Activated T-cell treated with anti-CD3 and anti-CD28 coated beads, Interleukin-2, amount 50 U/mL, for 72 hours (primary cell): ENCODE measurements at regions not wholly inside any gene's neighbourhood (a gene's known extent, or its start where the extent isn't known, plus 50 kb on each side); places are given as distances from the start of the nearest gene placed in this dataset.

Source experiments
- ATAC-seq, 2 donors: fragments of 150-1000 bp; cut with Tn5 transposase; replicated peaks in 1 of 2; 2 replicates each; pipeline ENCODE4 v1.10.0; 2021; ENCODE audit warnings: moderate library complexity in 2 of 2, mild to moderate bottlenecking in 1 of 2
- DNase-seq, 2 donors: peaks; one replicate each; pipeline ENCODE4 v3.0.0; 2021 to 2022; ENCODE audit warnings: mixed read lengths in 1 of 2
- H3K27ac Mint-ChIP-seq: one replicate; pipeline ENCODE4 v1.8.0; 2022; ENCODE audit warnings: mild to moderate bottlenecking, moderate library complexity, mixed read lengths
- H3K27me3 Mint-ChIP-seq: one replicate; pipeline ENCODE4 v1.8.0; 2022; ENCODE audit warnings: low read depth, mixed read lengths
- H3K36me3 Mint-ChIP-seq, 2 donors: one replicate each; pipeline ENCODE4 v1.8.0; 2022; ENCODE audit warnings: mixed read lengths in 2 of 2, mild to moderate bottlenecking in 1 of 2; ENCODE audit not compliant: insufficient read depth in 2 of 2
- H3K4me1 Mint-ChIP-seq: one replicate; pipeline ENCODE4 v1.8.0; 2022; ENCODE audit warnings: low read depth, mixed read lengths
- H3K4me3 Mint-ChIP-seq, 2 donors: one replicate each; pipeline ENCODE4 v1.8.0; 2022; ENCODE audit warnings: mild to moderate bottlenecking in 2 of 2, mixed read lengths in 2 of 2, moderate library complexity in 2 of 2
- H3K9me3 Mint-ChIP-seq, 2 donors: one replicate each; pipeline ENCODE4 v1.8.0; 2022; ENCODE audit warnings: mixed read lengths in 2 of 2

DNA sequence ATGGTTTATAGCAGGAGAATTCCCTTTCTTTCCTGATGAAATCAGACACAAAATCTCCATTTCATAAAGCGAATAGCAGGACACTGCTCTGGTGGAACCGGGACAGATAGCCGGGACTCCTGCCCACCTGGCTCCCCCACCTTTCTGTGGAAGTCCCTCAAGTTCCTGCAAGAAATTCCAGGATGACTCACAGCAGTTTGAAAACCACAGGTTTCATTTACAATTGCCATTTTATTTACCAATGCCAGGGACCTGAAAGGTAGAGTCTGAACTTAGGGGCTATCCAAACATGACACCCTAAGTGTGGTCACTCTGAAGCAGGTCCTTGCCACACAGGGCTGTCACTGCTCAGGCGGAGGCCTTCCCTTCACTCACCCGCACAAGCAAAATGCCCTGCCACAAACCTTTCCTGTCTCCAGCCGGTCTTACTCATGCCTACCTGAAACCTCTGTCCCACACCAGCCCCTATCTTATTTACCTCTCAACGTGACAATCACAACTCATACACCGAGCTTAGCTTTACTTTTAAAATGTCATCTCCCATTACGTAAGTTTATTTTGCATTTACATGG is 63.3 kb upstream of the TAF1L start:
- no peaks in the 10 kb centered on the region for H3K4me1 Mint-ChIP-seq
- H3K36me3 Mint-ChIP-seq = no peaks in the 10 kb centered on the region
- no peak overlapping the region for H3K4me3 Mint-ChIP-seq
- DNase-seq = no peak
- H3K27ac Mint-ChIP-seq = no peak overlapping the region
- no peaks in the 10 kb centered on the region for H3K27me3 Mint-ChIP-seq
- ATAC-seq = no peak
- H3K9me3 Mint-ChIP-seq = no peaks in the 10 kb centered on the region

- Mint-ChIP-seq H3K27me3 (no peaks in the 10 kb centered on the region), H3K4me3 (no peak overlapping the region), H3K36me3 (no peaks in the 10 kb centered on the region), H3K27ac (no peak overlapping the region), H3K9me3 (no peaks in the 10 kb centered on the region), H3K4me1 (no peaks in the 10 kb centered on the region)
- ATAC-seq (no peak), DNase-seq (no peak)
Observed at GRCh38 chr9:32701321-32702022, 66.0 kb upstream of the TAF1L start.

DNA sequence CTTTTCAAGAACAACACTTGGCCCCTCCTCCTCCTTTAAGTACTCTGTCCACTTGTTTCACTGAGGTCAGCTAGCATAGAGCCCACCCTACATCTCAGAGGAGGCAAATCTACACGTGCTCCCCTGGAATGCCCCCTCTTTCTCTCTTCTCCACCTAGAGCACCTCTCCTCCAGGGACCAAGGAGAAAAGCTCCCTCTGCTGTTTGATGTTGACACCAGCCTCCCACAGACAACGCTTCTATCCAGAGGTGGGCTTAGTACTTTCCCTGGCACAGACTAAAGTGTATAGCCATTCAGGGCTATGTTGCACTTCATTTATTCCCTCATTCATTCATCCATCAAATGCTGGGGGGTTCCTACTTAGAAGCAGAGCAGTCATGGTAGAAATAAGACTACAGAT is 68.2 kb upstream of the TAF1L start:
- no peaks in the 10 kb centered on the region for H3K4me1 Mint-ChIP-seq
- no peaks in the 10 kb centered on the region for H3K9me3 Mint-ChIP-seq
- ATAC-seq = no peak

GRCh38 chr9:32704343-32704742 is 68.9 kb upstream of the TAF1L start:
- Mint-ChIP-seq H3K4me3 (no peak overlapping the region), H3K9me3 (no peaks in the 10 kb centered on the region), H3K36me3 (no peaks in the 10 kb centered on the region), H3K27me3 (no peaks in the 10 kb centered on the region), H3K27ac (no peak overlapping the region), H3K4me1 (no peaks in the 10 kb centered on the region)
- DNase-seq = no peak
- ATAC-seq = no peak

More for the DNA sequence above, 68.2 kb upstream of the TAF1L start:
- Mint-ChIP-seq H3K36me3 (no peaks in the 10 kb centered on the region), H3K4me3 (no peak overlapping the region), H3K27me3 (no peaks in the 10 kb centered on the region), H3K27ac (no peak overlapping the region)
- no peak for DNase-seq

GRCh38 chr9:32705059-32705458 is 69.6 kb upstream of the TAF1L start:
- ATAC-seq = no peak

GRCh38 chr9:32706004-32706724 is 70.7 kb upstream of the TAF1L start:
- ATAC-seq (no peak), DNase-seq (no peak)
- Mint-ChIP-seq H3K36me3 (no peaks in the 10 kb centered on the region), H3K27ac (no peak overlapping the region), H3K9me3 (peaks cover 0 to 6% of the 10 kb centered on the region in 2 donors), H3K4me1 (no peaks in the 10 kb centered on the region), H3K4me3 (no peak overlapping the region), H3K27me3 (no peaks in the 10 kb centered on the region)

More at GRCh38 chr9:32705059-32705458, 69.6 kb upstream of the TAF1L start:
- Mint-ChIP-seq H3K9me3 (peaks cover 0 to 3% of the 10 kb centered on the region in 2 donors), H3K4me3 (no peak overlapping the region), H3K4me1 (no peaks in the 10 kb centered on the region), H3K27me3 (no peaks in the 10 kb centered on the region), H3K27ac (no peak overlapping the region), H3K36me3 (no peaks in the 10 kb centered on the region)
- no peak for DNase-seq

DNA sequence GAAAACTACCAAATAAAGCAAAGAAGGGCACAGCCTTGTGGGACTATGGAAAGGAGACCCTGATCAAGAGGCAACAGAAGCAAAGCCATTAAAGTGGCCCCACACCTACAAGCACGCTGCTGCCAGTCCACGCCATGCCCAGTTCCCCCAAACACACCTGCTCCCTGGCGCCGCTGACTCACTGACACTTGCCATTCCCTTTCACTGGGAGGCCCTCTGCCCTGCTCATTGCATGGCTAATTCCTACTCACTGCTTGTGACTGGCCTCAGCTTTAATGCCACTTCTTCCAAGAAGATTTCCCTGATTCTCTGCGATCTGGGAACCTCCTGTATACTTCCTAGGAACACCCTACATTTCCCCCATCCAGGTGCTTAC is 71.2 kb upstream of the TAF1L start:
- no peak overlapping the region for H3K4me3 Mint-ChIP-seq
- no peak for DNase-seq
- no peaks in the 10 kb centered on the region for H3K36me3 Mint-ChIP-seq
- H3K4me1 Mint-ChIP-seq = no peaks in the 10 kb centered on the region
- H3K9me3 Mint-ChIP-seq = peaks cover 0 to 6% of the 10 kb centered on the region in 2 donors
- no peak overlapping the region for H3K27ac Mint-ChIP-seq
- H3K27me3 Mint-ChIP-seq = no peaks in the 10 kb centered on the region
- ATAC-seq = no peak

GRCh38 chr9:32707326-32707725 is 71.9 kb upstream of the TAF1L start:
- Mint-ChIP-seq H3K4me3 (no peak overlapping the region), H3K4me1 (no peaks in the 10 kb centered on the region), H3K9me3 (peaks cover 0 to 6% of the 10 kb centered on the region in 2 donors), H3K27ac (no peak overlapping the region), H3K27me3 (no peaks in the 10 kb centered on the region), H3K36me3 (no peaks in the 10 kb centered on the region)
- DNase-seq (no peak), ATAC-seq (no peak)

- Mint-ChIP-seq H3K36me3 (no peaks in the 10 kb centered on the region), H3K27ac (no peak overlapping the region), H3K27me3 (no peaks in the 10 kb centered on the region), H3K4me1 (no peaks in the 10 kb centered on the region), H3K4me3 (no peak overlapping the region), H3K9me3 (peaks cover 0 to 6% of the 10 kb centered on the region in 2 donors)
- ATAC-seq (no peak), DNase-seq (no peak)
Observed at GRCh38 chr9:32708480-32709150, 73.1 kb upstream of the TAF1L start.

DNA sequence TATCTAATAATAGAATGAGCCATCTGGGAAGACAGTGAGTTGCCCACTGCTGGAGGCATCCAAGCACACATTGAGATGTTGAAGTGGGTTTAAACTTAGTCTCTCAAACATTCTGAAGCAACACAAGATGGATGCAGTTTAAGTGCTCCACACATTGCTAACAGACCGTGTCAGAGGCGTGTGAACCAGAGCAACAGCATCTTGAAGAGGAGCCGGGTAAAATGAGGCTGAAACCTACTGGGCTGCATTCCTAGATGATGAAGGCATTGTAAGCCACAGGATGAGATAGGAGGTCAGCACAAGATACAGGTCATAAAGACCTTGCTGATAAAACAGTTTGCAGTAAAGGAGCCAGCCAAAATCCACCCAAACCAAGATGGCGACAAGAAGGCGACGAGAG is 73.5 kb upstream of the TMEM215 start:
- Mint-ChIP-seq H3K4me1 (no peaks in the 10 kb centered on the region), H3K27ac (no peak overlapping the region), H3K9me3 (peaks cover 0 to 6% of the 10 kb centered on the region in 2 donors), H3K36me3 (no peaks in the 10 kb centered on the region), H3K4me3 (no peak overlapping the region), H3K27me3 (no peaks in the 10 kb centered on the region)
- ATAC-seq (no peak), DNase-seq (no peak)

DNA sequence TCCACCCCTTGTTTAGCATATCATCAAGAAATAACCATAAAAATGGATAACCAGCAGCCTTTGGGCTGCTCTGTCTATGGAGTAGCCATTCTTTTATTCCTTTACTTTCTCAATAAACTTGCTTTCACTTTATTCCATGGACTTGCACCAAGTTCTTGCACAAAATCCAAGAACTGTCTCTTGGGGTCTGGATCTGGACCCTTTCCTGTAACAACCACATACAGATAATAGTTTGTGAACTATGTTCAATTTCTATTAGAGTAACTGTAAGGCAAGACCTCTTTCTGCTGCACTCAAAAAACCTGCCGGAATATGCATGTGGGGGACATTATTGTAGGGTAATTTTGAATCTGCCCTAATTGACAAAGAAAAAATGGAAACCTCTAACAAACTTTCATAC is 66.9 kb upstream of the TMEM215 start:
- ATAC-seq (no peak), DNase-seq (no peak)
- Mint-ChIP-seq H3K27ac (no peak overlapping the region), H3K27me3 (no peaks in the 10 kb centered on the region), H3K9me3 (no peaks in the 10 kb centered on the region), H3K4me1 (no peaks in the 10 kb centered on the region), H3K36me3 (no peaks in the 10 kb centered on the region), H3K4me3 (no peak overlapping the region)

DNA sequence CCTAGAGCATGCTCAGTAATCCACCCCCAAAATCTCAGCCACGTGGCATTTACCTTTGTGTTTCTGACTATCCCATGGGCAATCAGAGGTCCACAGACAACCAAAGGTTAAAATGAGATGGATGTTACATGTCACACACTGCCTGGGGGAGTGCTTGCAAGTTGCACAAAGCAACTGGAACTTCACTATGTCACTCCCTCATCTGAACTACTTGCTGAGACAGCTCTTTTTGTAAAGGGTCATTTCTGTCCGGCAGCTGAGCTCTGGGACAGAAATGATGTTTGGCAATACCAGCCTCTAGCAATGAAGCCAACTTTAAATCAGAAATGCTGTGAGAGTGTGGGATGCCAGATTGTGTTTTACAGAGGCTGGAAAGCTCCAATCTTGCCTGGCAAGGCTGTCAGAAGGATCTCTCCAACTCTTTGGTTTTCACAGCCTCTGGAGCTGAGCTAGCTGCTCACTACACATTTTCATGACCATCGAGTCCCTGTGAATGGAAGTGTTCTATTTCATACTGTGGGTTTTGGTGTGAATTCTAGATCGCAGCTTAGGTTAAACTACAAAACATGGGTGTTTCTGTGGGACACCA is 66.3 kb upstream of the TMEM215 start:
- DNase-seq (no peak), ATAC-seq (no peak)
- Mint-ChIP-seq H3K4me3 (no peak overlapping the region), H3K27ac (no peak overlapping the region), H3K36me3 (no peaks in the 10 kb centered on the region), H3K9me3 (no peaks in the 10 kb centered on the region), H3K4me1 (no peaks in the 10 kb centered on the region), H3K27me3 (no peaks in the 10 kb centered on the region)

- H3K27ac Mint-ChIP-seq = no peak overlapping the region
- peak in 1 of 2 donors; percentile 45 for ATAC-seq
- no peak overlapping the region for H3K4me3 Mint-ChIP-seq
- no peak for DNase-seq
- no peaks in the 10 kb centered on the region for H3K27me3 Mint-ChIP-seq
- no peaks in the 10 kb centered on the region for H3K9me3 Mint-ChIP-seq
- no peaks in the 10 kb centered on the region for H3K36me3 Mint-ChIP-seq
- H3K4me1 Mint-ChIP-seq = no peaks in the 10 kb centered on the region
Observed at GRCh38 chr9:32722704-32723103, 60.6 kb upstream of the TMEM215 start.
